Hypothalamus (tissue), 51 donors: ENCODE measurements at regions not wholly inside any gene's neighbourhood (a gene's known extent, or its start where the extent isn't known, plus 50 kb on each side); places are given as distances from the start of the nearest gene placed in this dataset.

ENCODE experiments used
- DNase-seq, 51 donors: peaks; one replicate each; lab custom pipeline; 2025; lab: John Stamatoyannopoulos, UW

- DNase-seq: peak in 3 of 51 donors; percentile 1 to 10 (median 1)
These were observed 378.2 kb upstream of the AZI2 start for GRCh38 chr3:28726840-28727239.

DNA sequence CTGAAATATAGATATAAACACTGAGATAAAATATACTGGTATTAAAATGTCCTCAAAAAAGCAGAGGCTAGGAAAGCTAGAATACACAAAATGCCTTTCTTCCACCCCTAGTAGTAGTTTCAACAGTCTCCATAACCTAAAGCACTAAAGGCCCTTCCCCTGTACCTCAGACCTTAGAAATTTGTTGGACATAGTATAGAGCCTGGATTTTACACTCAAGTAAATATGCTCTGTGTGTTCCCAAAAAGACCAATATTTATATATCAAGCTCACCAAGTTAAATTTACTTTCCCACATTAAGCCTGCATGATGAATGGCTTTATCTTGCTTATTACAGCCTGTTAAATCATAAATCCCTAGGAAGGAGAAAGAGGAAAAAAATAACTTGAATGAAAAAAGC is 378.7 kb upstream of the AZI2 start:
- DNase-seq: no peak

DNA sequence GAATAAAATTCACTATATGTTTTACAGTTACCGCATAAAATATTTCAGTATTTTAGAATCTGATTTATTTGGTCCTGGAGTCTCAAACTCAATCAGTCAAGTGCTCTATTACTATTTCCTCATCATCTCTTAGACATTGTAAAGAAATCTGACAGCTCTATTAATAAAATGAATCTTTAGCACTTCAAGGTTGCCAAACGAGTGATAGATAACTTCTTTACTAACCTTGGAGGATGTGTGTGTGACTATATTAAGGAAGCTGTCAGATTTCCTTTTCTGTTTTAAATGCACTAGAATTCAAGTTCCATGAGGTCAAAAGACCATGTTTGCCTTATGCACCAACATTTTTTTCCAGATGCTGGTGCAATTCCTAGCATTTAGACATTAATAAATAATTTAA is 389.8 kb upstream of the AZI2 start:
- DNase-seq: no peak

GRCh38 chr3:28739647-28740046 is 391.0 kb upstream of the AZI2 start:
- DNase-seq: no peak

GRCh38 chr3:28743271-28743670 is 394.6 kb upstream of the AZI2 start:
- DNase-seq: no peak

GRCh38 chr3:28743831-28744230 is 395.2 kb upstream of the AZI2 start:
- no peak for DNase-seq

GRCh38 chr3:28745436-28745835 is 396.8 kb upstream of the AZI2 start:
- DNase-seq: no peak

DNA sequence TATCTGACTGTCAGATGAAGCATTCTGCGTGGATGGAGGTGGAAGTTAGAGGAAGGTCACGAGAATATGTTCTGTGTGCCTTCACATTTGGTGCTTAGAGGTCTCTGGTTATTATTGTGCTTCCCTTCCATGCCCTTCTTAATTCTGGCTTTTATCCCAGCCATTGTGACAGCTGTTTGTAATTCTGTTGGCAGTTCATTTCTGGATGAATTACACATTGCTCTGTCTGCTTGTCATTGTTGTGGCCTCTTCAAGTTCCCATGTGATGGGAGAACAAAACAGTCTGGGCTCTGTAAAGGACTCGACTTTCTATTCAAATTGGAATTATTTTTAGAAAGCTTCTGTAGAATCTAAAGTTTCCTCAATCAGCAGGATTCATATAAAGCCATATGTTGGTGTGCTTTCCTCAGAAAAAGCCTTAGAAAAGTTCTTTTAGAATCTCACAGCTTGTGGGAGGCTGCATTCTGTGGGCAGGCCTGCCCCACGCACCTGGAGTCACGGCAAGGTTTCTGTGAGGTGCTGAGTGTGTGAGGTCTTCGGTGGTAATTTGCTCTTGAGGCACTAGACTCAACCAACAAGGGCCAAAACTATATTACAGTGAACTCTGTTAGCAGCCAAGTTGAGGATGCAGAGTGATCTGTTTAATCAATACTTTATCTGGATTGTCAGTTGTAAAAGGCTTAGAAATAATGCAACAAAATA is 397.4 kb upstream of the AZI2 start:
- DNase-seq: peak in 1 of 51 donors; percentile 2

- no peak for DNase-seq
These were observed 398.4 kb upstream of the AZI2 start for GRCh38 chr3:28746990-28747389.

GRCh38 chr3:28751864-28752263 is 403.2 kb upstream of the AZI2 start:
- DNase-seq: no peak

GRCh38 chr3:28752290-28752689 is 403.7 kb upstream of the AZI2 start:
- DNase-seq: no peak

DNA sequence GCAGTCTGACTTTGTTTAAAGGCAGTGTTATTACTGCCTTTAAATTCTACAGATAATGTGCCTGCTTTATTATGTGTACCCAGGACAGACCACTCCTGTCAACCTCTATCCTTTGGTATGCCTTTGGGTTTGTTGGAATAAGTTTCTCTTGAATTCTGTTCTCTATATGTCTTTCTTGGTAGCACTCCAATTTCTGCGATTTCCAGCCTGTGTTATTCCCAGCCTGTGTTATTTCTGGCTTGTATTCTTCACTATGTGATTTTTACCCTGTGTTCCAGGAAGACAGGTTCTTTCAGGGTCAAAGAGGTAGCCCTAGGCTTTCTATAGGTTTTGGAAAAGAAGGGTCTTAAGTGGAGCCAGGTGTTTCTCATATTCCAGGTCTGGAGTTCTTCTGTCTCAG is 407.4 kb upstream of the AZI2 start:
- no peak for DNase-seq

DNA sequence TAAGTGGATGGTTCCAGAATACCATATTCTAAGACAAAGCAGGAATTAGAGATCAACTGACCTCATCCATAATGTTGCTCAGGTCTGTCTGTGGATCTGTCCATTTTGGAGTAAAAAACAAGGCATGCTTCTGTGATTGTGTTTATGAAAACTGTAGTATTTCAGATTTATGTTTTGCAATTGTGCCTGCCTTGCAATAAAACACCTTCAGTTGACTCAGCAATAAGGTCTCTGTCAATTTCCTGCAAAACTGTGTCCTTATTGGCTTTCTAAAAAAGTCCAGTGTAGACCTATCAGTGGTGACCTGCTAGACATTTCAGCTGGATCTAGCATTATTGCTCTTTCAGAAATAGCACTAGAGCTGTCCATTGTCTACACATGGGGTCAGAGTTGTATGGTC is 409.5 kb upstream of the AZI2 start:
- DNase-seq: no peak

GRCh38 chr3:28761375-28761774 is 412.8 kb upstream of the AZI2 start:
- no peak for DNase-seq

DNA sequence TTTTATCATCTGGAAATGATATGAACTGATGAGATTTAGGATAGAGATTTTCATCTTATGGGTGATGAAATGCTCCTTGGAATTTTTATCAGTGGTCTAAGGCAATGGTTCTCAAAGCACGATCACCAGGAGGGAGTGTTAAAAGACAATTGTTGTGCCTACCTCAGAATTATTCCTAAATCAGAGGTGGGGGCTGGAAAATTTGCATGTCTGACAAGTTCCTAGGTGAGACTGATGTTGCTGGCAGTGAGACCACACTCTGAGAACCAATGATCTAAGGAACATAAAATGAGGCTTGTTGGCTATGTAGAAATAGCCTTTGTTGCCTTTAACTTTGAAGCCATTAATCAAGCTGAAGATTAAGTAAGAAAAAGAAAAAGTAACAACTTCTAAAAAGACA is 416.6 kb upstream of the AZI2 start:
- DNase-seq: no peak

- no peak for DNase-seq
These were observed 419.8 kb upstream of the AZI2 start for GRCh38 chr3:28768439-28768838.

- no peak for DNase-seq
These were observed 429.3 kb upstream of the AZI2 start for GRCh38 chr3:28777806-28778475.

GRCh38 chr3:28780480-28780879 is 431.9 kb upstream of the AZI2 start:
- DNase-seq: no peak

- DNase-seq: no peak
These were observed 432.4 kb upstream of the AZI2 start for GRCh38 chr3:28781053-28781452.

GRCh38 chr3:28786446-28786845 is 437.8 kb upstream of the AZI2 start:
- DNase-seq: no peak

DNA sequence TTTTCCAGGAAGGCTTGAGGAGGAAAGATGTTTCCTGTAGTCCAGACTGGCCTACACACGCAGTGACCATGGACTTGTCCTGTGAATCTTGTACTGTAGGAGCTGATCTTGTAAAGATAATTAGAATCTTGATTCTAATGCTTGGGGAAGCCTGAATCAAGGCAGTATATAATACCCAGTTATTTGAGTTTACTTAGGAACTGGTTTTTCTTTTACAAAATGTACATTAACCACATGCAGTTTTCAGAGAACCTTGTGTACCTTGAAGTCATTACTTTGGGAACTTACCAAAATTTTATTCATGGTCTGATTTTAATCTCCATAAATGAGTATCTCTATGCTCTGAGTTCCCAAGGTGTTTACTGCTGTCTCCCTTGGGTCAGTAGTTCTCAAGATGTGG is 439.9 kb upstream of the AZI2 start:
- DNase-seq: no peak

- DNase-seq: no peak
These were observed 443.2 kb upstream of the AZI2 start for GRCh38 chr3:28791713-28792255.
